ENCODE measurements at regions not wholly inside any gene's neighbourhood (a gene's known extent, or its start where the extent isn't known, plus 50 kb on each side); places are given as distances from the start of the nearest gene placed in this dataset.

DNA sequence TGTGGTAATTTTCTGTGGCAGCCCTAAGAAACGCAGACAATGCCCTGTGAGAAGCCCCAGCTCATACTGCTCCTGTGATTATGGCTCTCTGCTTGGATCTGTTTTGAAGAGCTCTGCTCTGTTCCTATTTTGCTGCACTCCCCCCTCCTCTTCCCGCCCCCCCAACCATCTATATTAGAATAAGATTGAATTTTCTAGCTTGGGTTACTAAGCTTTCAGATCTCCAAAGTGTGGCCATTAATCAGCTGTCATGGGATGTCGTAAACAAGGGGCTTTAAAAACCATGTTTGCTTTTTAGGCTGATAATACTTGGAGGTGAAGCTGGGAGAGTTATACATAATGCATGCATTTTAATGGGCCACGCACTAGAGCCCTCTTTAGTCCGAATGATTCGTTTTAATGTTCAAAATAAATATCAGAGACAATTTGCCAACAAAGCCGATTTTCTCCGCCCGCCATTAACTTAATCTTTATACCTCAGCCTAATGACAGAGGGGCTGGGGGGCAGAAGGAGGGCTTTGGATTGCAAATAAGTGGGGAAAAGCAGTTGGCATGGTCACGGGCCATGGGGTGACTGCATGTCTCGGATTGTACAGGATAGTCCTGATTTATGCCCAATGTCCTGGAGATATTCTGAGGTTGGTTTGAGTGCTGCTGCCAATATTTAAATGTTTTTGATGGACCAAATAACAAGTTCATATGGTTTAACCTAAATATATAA, 165.5 kb downstream of the RPS24 start:
- no peak for TF ChIP-seq CTCF (conservative IDR thresholded peaks at IDR 0.05)
- no peak for TF ChIP-seq EZH2 (IDR thresholded peaks at IDR 0.05; ENCODE audit: low read depth)

Data from PC-9 (cell line).